ENCODE measurements at regions not wholly inside any gene's neighbourhood (a gene's known extent, or its start where the extent isn't known, plus 50 kb on each side); places are given as distances from the start of the nearest gene placed in this dataset.
"Not testable (repeated sequence)": the region's sequence is repeated elsewhere in the genome, so short reads cannot be mapped to it uniquely, and the experiment has no call there.

GRCh38 chr16:17984810-17985209 is 351.7 kb downstream of the NPIPA8 start:
- DNase-seq (ENCODE audit: low read depth, low spot score), result no peak

GRCh38 chr16:17983847-17984639 is 352.5 kb downstream of the NPIPA8 start:
- DNase-seq (ENCODE audit: low read depth, low spot score), result no peak

GRCh38 chr16:17983114-17983513 is 353.4 kb downstream of the NPIPA8 start:
- no peak for DNase-seq (ENCODE audit: low read depth, low spot score)

- no peak for DNase-seq (ENCODE audit: low read depth, low spot score)
These were observed 359.3 kb downstream of the NPIPA8 start for GRCh38 chr16:17977260-17977659.

GRCh38 chr16:17972460-17972943 is 364.0 kb downstream of the NPIPA8 start:
- DNase-seq (ENCODE audit: low read depth, low spot score), result no peak

GRCh38 chr16:17970816-17971331 is 365.7 kb downstream of the NPIPA8 start:
- DNase-seq (ENCODE audit: low read depth, low spot score), result no peak

GRCh38 chr16:17970157-17970765 is 366.3 kb downstream of the NPIPA8 start:
- DNase-seq (ENCODE audit: low read depth, low spot score), result no peak

- no peak for DNase-seq (ENCODE audit: low read depth, low spot score)
These were observed 371.2 kb downstream of the NPIPA8 start for GRCh38 chr16:17965133-17965900.

- DNase-seq (ENCODE audit: low read depth, low spot score), result no peak
These were observed 372.3 kb downstream of the NPIPA8 start for GRCh38 chr16:17964196-17964595.

GRCh38 chr16:17963185-17963836 is 373.2 kb downstream of the NPIPA8 start:
- no peak for DNase-seq (ENCODE audit: low read depth, low spot score)

- no peak for DNase-seq (ENCODE audit: low read depth, low spot score)
These were observed 373.8 kb downstream of the NPIPA8 start for GRCh38 chr16:17962726-17963125.

- not testable (repeated sequence) for DNase-seq (ENCODE audit: low read depth, low spot score)
These were observed 374.7 kb downstream of the NPIPA8 start for GRCh38 chr16:17961822-17962221.

GRCh38 chr16:17951378-17951777 is 385.2 kb downstream of the NPIPA8 start:
- no peak for DNase-seq (ENCODE audit: low read depth, low spot score)

GRCh38 chr16:17949982-17950250 is 386.6 kb downstream of the NPIPA8 start:
- no peak for DNase-seq (ENCODE audit: low read depth, low spot score)

GRCh38 chr16:17949141-17949981 is 387.2 kb downstream of the NPIPA8 start:
- DNase-seq (ENCODE audit: low read depth, low spot score), result no peak

- DNase-seq (ENCODE audit: low read depth, low spot score), result no peak
These were observed 388.9 kb downstream of the NPIPA8 start for GRCh38 chr16:17947637-17948036.

GRCh38 chr16:17947165-17947564 is 389.4 kb downstream of the NPIPA8 start:
- DNase-seq (ENCODE audit: low read depth, low spot score), result no peak

- no peak for DNase-seq (ENCODE audit: low read depth, low spot score)
These were observed 391.4 kb downstream of the NPIPA8 start for GRCh38 chr16:17945080-17945601.

GRCh38 chr16:17944345-17944744 is 392.2 kb downstream of the NPIPA8 start:
- DNase-seq (ENCODE audit: low read depth, low spot score), result no peak

GRCh38 chr16:17942067-17942466 is 394.5 kb downstream of the NPIPA8 start:
- DNase-seq (ENCODE audit: low read depth, low spot score), result no peak
